Endodermal cell (in vitro differentiated cells): ENCODE measurements at regions not wholly inside any gene's neighbourhood (a gene's known extent, or its start where the extent isn't known, plus 50 kb on each side); places are given as distances from the start of the nearest gene placed in this dataset.

ENCODE experiments used
- DNase-seq: peaks from one replicate; pipeline ENCODE4 v3.0.0-alpha.2; 2017
- H3K27ac ChIP-seq: 2 replicates; pipeline ENCODE4 v1.5.1; 2013; ENCODE audit warnings: mild to moderate bottlenecking, low read depth, low read length, moderate library complexity
- H3K27me3 ChIP-seq: 2 replicates; pipeline ENCODE4 v1.6.1; 2013; ENCODE audit warnings: mild to moderate bottlenecking, low read length, moderate library complexity; ENCODE audit not compliant: insufficient read depth, control insufficient read depth, poor library complexity, severe bottlenecking
- H3K36me3 ChIP-seq: 2 replicates; pipeline ENCODE4 v1.7.0; 2013; ENCODE audit warnings: mild to moderate bottlenecking, low read length, moderate library complexity; ENCODE audit not compliant: control insufficient read depth, insufficient read depth
- H3K4me1 ChIP-seq: one replicate; pipeline ENCODE4 v1.7.0; 2013; ENCODE audit warnings: low read length; ENCODE audit not compliant: control insufficient read depth, insufficient read depth
- H3K4me3 ChIP-seq: 2 replicates; pipeline ENCODE4 v1.5.1; 2013; ENCODE audit warnings: mild to moderate bottlenecking, low read length, moderate library complexity
- H3K9ac ChIP-seq: 2 replicates; pipeline ENCODE4 v1.6.1; 2013; ENCODE audit warnings: mild to moderate bottlenecking, low read length, moderate library complexity; ENCODE audit not compliant: poor library complexity, severe bottlenecking; ENCODE audit errors: extremely low read depth
- H3K9me3 ChIP-seq: 2 replicates; pipeline ENCODE4 v1.6.1; 2013; ENCODE audit warnings: mild to moderate bottlenecking, low read length, moderate library complexity; ENCODE audit not compliant: control insufficient read depth
- H3K27ac Mint-ChIP-seq: 2 replicates; pipeline ENCODE4 v1.8.0; 2020; ENCODE audit warnings: mixed read lengths
- H3K27me3 Mint-ChIP-seq: 2 replicates; pipeline ENCODE4 v1.8.0; 2021; ENCODE audit warnings: mild to moderate bottlenecking, mixed read lengths; ENCODE audit not compliant: insufficient read depth
- H3K36me3 Mint-ChIP-seq: 2 replicates; pipeline ENCODE4 v1.8.0; 2020; ENCODE audit warnings: low read depth, mixed read lengths
- H3K4me1 Mint-ChIP-seq: 2 replicates; pipeline ENCODE4 v1.8.0; 2020; ENCODE audit warnings: mixed read lengths
- H3K4me3 Mint-ChIP-seq: 2 replicates; pipeline ENCODE4 v1.8.0; 2020; ENCODE audit warnings: mild to moderate bottlenecking, moderate library complexity, mixed read lengths
- H3K9me3 Mint-ChIP-seq: 2 replicates; pipeline ENCODE4 v1.8.0; 2020; ENCODE audit warnings: mild to moderate bottlenecking, mixed read lengths
- CTCF ChIP-seq: fragments of 200-600 bp; sonication (generic); conservative IDR thresholded peaks from 2 replicates; pipeline ENCODE4 v1.5.0; 2021; ENCODE audit warnings: antibody characterized with exemption, mild to moderate bottlenecking
- WGBS, 2 experiments: methylation state at CpG; one replicate each; pipeline versions ENCODE4 v1.1.5 to v1.1.7; 2013; ENCODE audit warnings: missing lambda C conversion rate in 2 of 2, mixed read lengths in 1 of 2; ENCODE audit not compliant: insufficient coverage in 1 of 2, insufficient read length in 1 of 2; 5-methylcytosine and 5-hydroxymethylcytosine counted together

- Mint-ChIP-seq H3K4me3 (no peak overlapping the region), H3K27me3 (no peaks in the 10 kb centered on the region), H3K36me3 (no peaks in the 10 kb centered on the region), H3K9me3 (no peaks in the 10 kb centered on the region), H3K27ac (no peak overlapping the region), H3K4me1 (peaks cover 12% of the 10 kb centered on the region)
- Histone ChIP-seq H3K9ac (no peak overlapping the region), H3K36me3 (no peaks in the 10 kb centered on the region), H3K9me3 (peaks cover 3% of the 10 kb centered on the region), H3K4me3 (no peak overlapping the region), H3K27ac (no peak overlapping the region), H3K4me1 (no peaks in the 10 kb centered on the region), H3K27me3 (no peaks in the 10 kb centered on the region)
- no peak for DNase-seq
- 49 to 100% methylated on average over 1 to 2 of the region's 2 CpGs for WGBS, 2 experiments
- no peak for TF ChIP-seq CTCF
These were observed 118.7 kb upstream of the KRR1 start for GRCh38 chr12:75630091-75630490.

- Histone ChIP-seq H3K27ac (no peak overlapping the region), H3K36me3 (no peaks in the 10 kb centered on the region), H3K9me3 (peaks cover 3% of the 10 kb centered on the region), H3K9ac (no peak overlapping the region), H3K27me3 (no peaks in the 10 kb centered on the region), H3K4me3 (no peak overlapping the region), H3K4me1 (no peaks in the 10 kb centered on the region)
- Mint-ChIP-seq H3K27ac (no peak overlapping the region), H3K4me1 (peaks cover 6% of the 10 kb centered on the region), H3K4me3 (no peak overlapping the region), H3K9me3 (no peaks in the 10 kb centered on the region), H3K36me3 (no peaks in the 10 kb centered on the region), H3K27me3 (no peaks in the 10 kb centered on the region)
- TF ChIP-seq CTCF = no peak
- no peak for DNase-seq
These were observed 117.5 kb upstream of the KRR1 start for GRCh38 chr12:75628916-75629315.

GRCh38 chr12:75628511-75628910, 117.1 kb upstream of the KRR1 start:
- Histone ChIP-seq H3K27ac (no peak overlapping the region), H3K4me1 (no peaks in the 10 kb centered on the region), H3K9me3 (peaks cover 3% of the 10 kb centered on the region), H3K9ac (no peak overlapping the region), H3K36me3 (no peaks in the 10 kb centered on the region), H3K4me3 (no peak overlapping the region), H3K27me3 (no peaks in the 10 kb centered on the region)
- no peak for TF ChIP-seq CTCF
- DNase-seq = no peak
- H3K27me3 Mint-ChIP-seq = no peaks in the 10 kb centered on the region
- H3K4me3 Mint-ChIP-seq = no peak overlapping the region
- WGBS, 2 experiments = 100% methylated on average over 1 of the region's 1 CpG
- no peaks in the 10 kb centered on the region for H3K9me3 Mint-ChIP-seq
- H3K4me1 Mint-ChIP-seq = peaks cover 6% of the 10 kb centered on the region
- no peak overlapping the region for H3K27ac Mint-ChIP-seq
- H3K36me3 Mint-ChIP-seq = no peaks in the 10 kb centered on the region
